Bronchial epithelial cell (primary cell): ENCODE measurements at regions not wholly inside any gene's neighbourhood (a gene's known extent, or its start where the extent isn't known, plus 50 kb on each side); places are given as distances from the start of the nearest gene placed in this dataset.

Experiments used
- DNase-seq: peaks from one replicate; pipeline ENCODE4 v3.0.0-alpha.2; 2010; ENCODE audit warnings: low read depth
- FAIRE-seq: peaks from 2 replicates; lab custom pipeline; 2011; peaks lifted over from hg19 to GRCh38; lab: Jason Lieb, UNC
- H3K27me3 ChIP-seq: 2 replicates; pipeline ENCODE4 v1.5.1; 2011; ENCODE audit warnings: low read length; ENCODE audit not compliant: control insufficient read depth, insufficient read depth
- H3K36me3 ChIP-seq: 2 replicates; pipeline ENCODE4 v1.5.1; 2011; ENCODE audit warnings: low read length; ENCODE audit not compliant: control insufficient read depth, insufficient read depth
- H3K4me3 ChIP-seq: 2 replicates; pipeline ENCODE4 v1.5.1; 2011; ENCODE audit warnings: mild to moderate bottlenecking, low read depth, low read length, control low read depth
- TF ChIP-seq, protein P1 (sequence below): IDR thresholded peaks from 2 replicates; pipeline ENCODE4 v1.5.1; 2011; ENCODE audit warnings: mild to moderate bottlenecking, moderate library complexity, low read length, control low read depth, inconsistent platforms; ENCODE audit not compliant: insufficient read depth, severe bottlenecking

DNA sequence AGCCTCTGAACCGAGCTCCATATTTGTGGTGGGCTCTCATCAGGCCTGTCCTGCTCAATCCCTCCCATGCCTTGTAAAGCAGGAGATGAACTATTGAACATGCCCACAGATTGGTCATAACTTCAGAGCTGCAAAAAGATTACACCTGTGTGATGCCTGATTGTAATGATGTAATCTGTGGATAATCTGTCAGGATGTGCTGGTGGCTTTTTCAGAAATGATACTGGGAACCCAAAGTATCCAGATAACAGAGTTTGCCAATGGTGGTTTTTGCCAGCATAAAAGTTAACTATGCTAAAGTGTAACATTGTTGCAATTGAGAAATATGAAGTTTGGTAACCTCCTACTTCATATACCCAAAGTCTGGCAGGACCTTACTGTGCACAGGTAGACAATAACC is 393.4 kb downstream of the RAPGEF2 start:
- no peak for DNase-seq
- H3K27me3 ChIP-seq = no peaks in the 10 kb centered on the region
- H3K4me3 ChIP-seq = no peak overlapping the region
- H3K36me3 ChIP-seq = no peaks in the 10 kb centered on the region
- FAIRE-seq = no peak
- TF ChIP-seq, protein P1, sequence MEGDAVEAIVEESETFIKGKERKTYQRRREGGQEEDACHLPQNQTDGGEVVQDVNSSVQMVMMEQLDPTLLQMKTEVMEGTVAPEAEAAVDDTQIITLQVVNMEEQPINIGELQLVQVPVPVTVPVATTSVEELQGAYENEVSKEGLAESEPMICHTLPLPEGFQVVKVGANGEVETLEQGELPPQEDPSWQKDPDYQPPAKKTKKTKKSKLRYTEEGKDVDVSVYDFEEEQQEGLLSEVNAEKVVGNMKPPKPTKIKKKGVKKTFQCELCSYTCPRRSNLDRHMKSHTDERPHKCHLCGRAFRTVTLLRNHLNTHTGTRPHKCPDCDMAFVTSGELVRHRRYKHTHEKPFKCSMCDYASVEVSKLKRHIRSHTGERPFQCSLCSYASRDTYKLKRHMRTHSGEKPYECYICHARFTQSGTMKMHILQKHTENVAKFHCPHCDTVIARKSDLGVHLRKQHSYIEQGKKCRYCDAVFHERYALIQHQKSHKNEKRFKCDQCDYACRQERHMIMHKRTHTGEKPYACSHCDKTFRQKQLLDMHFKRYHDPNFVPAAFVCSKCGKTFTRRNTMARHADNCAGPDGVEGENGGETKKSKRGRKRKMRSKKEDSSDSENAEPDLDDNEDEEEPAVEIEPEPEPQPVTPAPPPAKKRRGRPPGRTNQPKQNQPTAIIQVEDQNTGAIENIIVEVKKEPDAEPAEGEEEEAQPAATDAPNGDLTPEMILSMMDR = no peak

DNA sequence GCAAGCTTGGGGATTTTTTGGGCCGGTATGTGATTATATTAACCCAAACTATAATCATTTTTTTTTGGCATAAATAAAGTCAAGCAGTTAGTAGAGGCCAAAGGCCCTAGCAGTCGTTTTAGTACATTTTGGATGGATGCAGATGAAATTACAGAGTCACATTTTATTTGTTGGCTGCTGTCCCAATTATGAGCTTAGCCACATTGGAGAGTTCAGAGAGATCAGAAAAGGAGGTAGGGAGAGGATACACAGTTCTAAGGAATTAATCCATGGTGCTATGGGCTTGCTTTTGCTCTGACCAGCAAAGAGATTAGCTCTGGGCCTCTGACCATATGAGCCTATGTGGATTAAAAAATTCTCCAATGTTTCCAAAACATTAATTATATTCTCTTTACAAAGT is 395.1 kb downstream of the RAPGEF2 start:
- TF ChIP-seq, protein P1 = no peak
- H3K36me3 ChIP-seq = no peaks in the 10 kb centered on the region
- FAIRE-seq = no peak

DNA sequence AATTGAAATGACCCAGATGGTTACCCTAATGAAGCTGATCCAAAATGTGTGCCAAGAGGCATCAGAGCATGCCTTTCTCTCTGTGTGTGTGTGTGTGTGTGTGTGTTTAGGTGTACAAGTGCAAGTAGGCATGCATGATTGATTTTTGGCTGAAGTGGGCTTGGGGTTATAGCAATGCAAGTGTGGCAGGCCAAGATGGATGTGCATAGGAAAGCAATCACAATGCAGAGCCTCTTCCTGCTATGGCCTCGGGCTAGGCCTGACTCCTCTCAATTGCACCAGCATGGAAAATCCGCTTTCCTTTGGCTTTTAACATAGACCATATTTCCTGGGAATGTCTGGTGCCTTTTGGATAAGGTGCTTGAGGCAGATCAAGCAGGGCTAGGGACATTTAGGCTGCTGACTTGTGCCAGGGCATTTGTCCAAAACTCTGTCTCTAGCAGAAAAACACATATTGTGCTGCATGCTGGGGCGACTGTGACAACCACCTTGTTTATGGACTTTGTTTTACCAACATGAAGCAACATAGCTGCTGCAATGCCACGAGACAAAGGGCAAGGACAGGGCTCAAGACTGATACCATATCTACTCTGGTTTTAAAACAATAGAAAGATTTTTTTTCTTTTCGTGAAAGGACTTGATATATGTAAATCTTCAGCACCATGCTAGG is 395.7 kb downstream of the RAPGEF2 start:
- no peaks in the 10 kb centered on the region for H3K27me3 ChIP-seq
- DNase-seq = no peak
- no peaks in the 10 kb centered on the region for H3K36me3 ChIP-seq
- FAIRE-seq = no peak
- no peak overlapping the region for H3K4me3 ChIP-seq
- TF ChIP-seq, protein P1 = no peak

More for the DNA sequence above, 395.1 kb downstream of the RAPGEF2 start:
- H3K27me3 ChIP-seq = no peaks in the 10 kb centered on the region
- no peak overlapping the region for H3K4me3 ChIP-seq
- DNase-seq = no peak

DNA sequence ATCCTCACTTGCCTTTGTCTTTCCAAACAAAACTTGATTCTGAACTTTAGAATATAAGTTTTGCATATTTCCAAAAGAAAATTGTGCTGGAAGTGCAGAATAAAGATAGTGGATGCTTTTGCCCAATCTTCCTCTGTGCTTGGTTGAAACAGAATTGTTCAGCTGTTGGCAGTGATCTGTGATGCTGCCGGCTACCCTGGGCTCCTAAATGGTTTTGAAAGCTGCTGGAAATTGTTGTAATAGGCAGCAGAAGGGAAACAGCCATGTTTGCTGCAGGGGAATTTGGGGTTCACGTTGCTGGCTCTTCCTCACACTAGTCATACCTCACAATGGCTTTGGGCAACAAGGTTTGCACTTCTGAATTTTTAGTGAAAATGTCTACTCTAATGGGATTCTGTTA is 398.0 kb downstream of the RAPGEF2 start:
- no peaks in the 10 kb centered on the region for H3K36me3 ChIP-seq
- FAIRE-seq (no peak), DNase-seq (no peak)

DNA sequence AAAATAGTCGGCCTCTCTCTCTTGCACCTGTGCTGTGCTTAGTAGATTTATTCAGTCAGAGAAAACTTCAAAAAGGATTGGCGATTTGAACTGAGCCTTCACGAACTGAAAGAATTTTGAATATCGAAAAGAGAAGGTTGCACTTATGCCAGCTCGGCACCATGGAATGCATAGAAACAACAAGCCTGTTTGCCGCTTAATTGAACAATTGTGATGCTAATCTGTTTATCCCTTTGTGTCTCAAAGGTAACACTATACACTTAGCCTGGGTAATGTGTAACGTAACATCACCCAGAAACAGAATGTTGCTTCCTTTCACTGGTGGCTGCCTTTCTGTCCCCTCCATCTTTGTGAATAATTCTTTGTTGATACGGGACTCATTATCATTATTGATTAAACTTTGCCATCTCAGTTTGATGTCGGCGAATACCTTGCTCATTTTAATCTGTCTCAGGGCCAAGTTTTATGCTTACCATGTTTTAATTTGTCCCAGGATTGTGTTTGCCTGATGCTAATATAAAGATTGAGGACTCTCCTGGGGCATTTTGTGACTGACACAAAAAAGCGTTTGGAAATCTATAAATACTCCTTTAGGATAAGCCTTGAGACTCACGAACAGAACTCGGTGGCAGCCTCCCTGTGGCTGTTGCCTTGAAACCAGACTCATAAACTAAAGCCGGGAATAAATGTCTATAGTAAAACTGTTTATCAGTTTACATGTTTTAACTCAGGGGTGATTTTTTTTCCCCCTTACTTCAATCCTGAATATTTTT is 400.5 kb downstream of the RAPGEF2 start:
- FAIRE-seq (peak; percentile 58), DNase-seq (no peak)
- H3K36me3 ChIP-seq = no peaks in the 10 kb centered on the region
- H3K27me3 ChIP-seq = no peaks in the 10 kb centered on the region
- H3K4me3 ChIP-seq = no peak overlapping the region
- TF ChIP-seq, protein P1 = no peak

More for the DNA sequence above, 398.0 kb downstream of the RAPGEF2 start:
- no peak overlapping the region for H3K4me3 ChIP-seq
- TF ChIP-seq, protein P1 = no peak
- no peaks in the 10 kb centered on the region for H3K27me3 ChIP-seq
